OCI-LY3 (cell line): ENCODE measurements at regions not wholly inside any gene's neighbourhood (a gene's known extent, or its start where the extent isn't known, plus 50 kb on each side); places are given as distances from the start of the nearest gene placed in this dataset.

Experiments
- H2AFZ ChIP-seq: fragments of 200-600, 300-600 bp; shearing (Covaris generic); 2 replicates; pipeline ENCODE4 v1.6.0; 2014; ENCODE audit warnings: antibody characterized with exemption, low read depth, low read length
- H3K27ac ChIP-seq: fragments of 200-600, 300-600 bp; sonication (generic); 2 replicates; pipeline ENCODE4 v1.5.1; 2014; ENCODE audit warnings: mild to moderate bottlenecking, low read length, moderate library complexity, mixed read lengths
- H3K27me3 ChIP-seq: fragments of 200-600, 300-600 bp; sonication (generic); 2 replicates; pipeline ENCODE4 v1.6.1; 2014; ENCODE audit warnings: low read depth, low read length, mixed read lengths
- H3K36me3 ChIP-seq: fragments of 200-600, 300-600 bp; sonication (generic); replicated peaks from 2 replicates; pipeline ENCODE3; 2014; ENCODE audit warnings: low read depth, low read length, mixed read lengths
- H3K4me1 ChIP-seq: fragments of 300-600, 200-600 bp; sonication (generic); 2 replicates; pipeline ENCODE4 v1.6.1; 2014; ENCODE audit warnings: low read length, mixed read lengths
- H3K4me2 ChIP-seq: fragments of 200-600, 300-600 bp; sonication (generic); 2 replicates; pipeline ENCODE4 v1.6.1; 2014; ENCODE audit warnings: low read length, mixed read lengths
- H3K4me3 ChIP-seq: fragments of 300-600, 200-600 bp; sonication (generic); 2 replicates; pipeline ENCODE4 v1.5.1; 2014; ENCODE audit warnings: antibody characterized with exemption, mild to moderate bottlenecking, low read length, moderate library complexity
- H3K79me2 ChIP-seq: fragments of 300-600, 200-600 bp; shearing (Covaris generic); 2 replicates; pipeline ENCODE4 v1.6.1; 2014; ENCODE audit warnings: mild to moderate bottlenecking, low read length, mixed read lengths
- H3K9ac ChIP-seq: fragments of 300-600, 200-600 bp; shearing (Covaris generic); 2 replicates; pipeline ENCODE4 v1.6.0; 2014; ENCODE audit warnings: mild to moderate bottlenecking, low read length, moderate library complexity
- H3K9me3 ChIP-seq: fragments of 200-600, 300-600 bp; shearing (Covaris generic); 2 replicates; pipeline ENCODE4 v1.6.1; 2014; ENCODE audit warnings: low read length, mixed read lengths; ENCODE audit not compliant: insufficient read depth
- H4K20me1 ChIP-seq: fragments of 200-600, 300-600 bp; sonication (generic); 2 replicates; pipeline ENCODE4 v1.6.1; 2016; ENCODE audit warnings: low read length, mixed read lengths; ENCODE audit not compliant: insufficient read depth
- EZH2phosphoT487 ChIP-seq: fragments of 200-600 bp; shearing (Covaris generic); IDR thresholded peaks from 2 replicates; pipeline ENCODE4 v1.6.1; 2018; ENCODE audit warnings: antibody characterized with exemption, mixed run types, low read depth
- TF ChIP-seq, protein P1 (sequence below): fragments of 200-600, 300-600 bp; sonication (generic); IDR thresholded peaks from 2 replicates; pipeline ENCODE4 v1.5.1; 2014; ENCODE audit warnings: antibody characterized with exemption, low read length, low read depth

DNA sequence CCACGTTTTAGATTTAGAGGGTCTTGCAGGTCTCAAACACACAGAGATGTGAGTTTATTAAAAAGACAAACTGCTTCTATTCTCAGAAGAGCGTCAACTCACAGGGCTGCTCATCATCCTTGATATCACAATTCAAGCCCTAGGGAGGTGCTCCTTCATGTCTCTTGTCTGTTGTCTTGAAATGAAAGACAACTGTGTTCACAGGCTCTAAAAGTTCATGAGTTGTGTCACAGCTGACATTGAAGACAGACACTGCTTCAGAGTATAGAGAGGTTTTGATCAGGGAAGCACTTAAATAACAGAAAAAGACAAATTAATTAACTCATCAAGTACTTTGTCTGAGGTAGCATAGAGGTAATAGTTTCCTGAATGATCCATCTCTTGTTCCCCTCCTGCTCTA is 1917.6 kb upstream of the WWC1 start:
- Histone ChIP-seq H4K20me1 (no peaks in the 10 kb centered on the region), H3K36me3 (no peaks in the 10 kb centered on the region), H3K4me2 (no peak overlapping the region), H3K27me3 (no peaks in the 10 kb centered on the region), H3K9me3 (no peaks in the 10 kb centered on the region), H3K4me1 (no peaks in the 10 kb centered on the region), H2AFZ (no peak overlapping the region), H3K4me3 (no peak overlapping the region), H3K79me2 (no peaks in the 10 kb centered on the region), H3K27ac (no peak overlapping the region), H3K9ac (no peak overlapping the region)
- TF ChIP-seq, protein P1, sequence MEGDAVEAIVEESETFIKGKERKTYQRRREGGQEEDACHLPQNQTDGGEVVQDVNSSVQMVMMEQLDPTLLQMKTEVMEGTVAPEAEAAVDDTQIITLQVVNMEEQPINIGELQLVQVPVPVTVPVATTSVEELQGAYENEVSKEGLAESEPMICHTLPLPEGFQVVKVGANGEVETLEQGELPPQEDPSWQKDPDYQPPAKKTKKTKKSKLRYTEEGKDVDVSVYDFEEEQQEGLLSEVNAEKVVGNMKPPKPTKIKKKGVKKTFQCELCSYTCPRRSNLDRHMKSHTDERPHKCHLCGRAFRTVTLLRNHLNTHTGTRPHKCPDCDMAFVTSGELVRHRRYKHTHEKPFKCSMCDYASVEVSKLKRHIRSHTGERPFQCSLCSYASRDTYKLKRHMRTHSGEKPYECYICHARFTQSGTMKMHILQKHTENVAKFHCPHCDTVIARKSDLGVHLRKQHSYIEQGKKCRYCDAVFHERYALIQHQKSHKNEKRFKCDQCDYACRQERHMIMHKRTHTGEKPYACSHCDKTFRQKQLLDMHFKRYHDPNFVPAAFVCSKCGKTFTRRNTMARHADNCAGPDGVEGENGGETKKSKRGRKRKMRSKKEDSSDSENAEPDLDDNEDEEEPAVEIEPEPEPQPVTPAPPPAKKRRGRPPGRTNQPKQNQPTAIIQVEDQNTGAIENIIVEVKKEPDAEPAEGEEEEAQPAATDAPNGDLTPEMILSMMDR, result no peak
- no peak for TF ChIP-seq EZH2phosphoT487

DNA sequence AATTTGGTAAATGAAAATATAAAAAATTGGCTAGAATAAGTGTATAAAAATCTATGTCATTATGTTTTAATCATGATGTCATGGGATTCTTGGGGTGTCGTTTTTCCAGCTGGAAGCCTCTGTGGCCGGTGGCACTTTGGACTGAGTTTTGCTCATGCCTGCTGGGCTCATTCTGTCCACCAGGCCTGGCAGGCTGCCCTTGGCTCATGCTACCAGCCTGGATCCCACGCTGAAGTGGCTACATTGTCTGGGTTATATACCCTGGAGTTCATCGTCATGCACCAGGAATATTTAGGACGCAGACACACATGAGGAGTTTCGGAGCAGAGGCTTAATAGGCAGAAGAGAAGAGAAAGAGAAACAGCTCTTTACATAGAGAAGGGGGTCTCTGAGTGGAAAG is 1913.7 kb upstream of the WWC1 start:
- H3K36me3 ChIP-seq, result no peaks in the 10 kb centered on the region
- no peaks in the 10 kb centered on the region for H4K20me1 ChIP-seq
- H3K4me1 ChIP-seq, result no peaks in the 10 kb centered on the region
- no peak overlapping the region for H3K4me3 ChIP-seq
- no peaks in the 10 kb centered on the region for H3K79me2 ChIP-seq
- H3K9me3 ChIP-seq, result no peaks in the 10 kb centered on the region
- TF ChIP-seq EZH2phosphoT487, result no peak
- TF ChIP-seq, protein P1, result no peak
- no peak overlapping the region for H3K4me2 ChIP-seq
- no peak overlapping the region for H2AFZ ChIP-seq
- H3K27ac ChIP-seq, result no peak overlapping the region
- H3K9ac ChIP-seq, result no peak overlapping the region
- H3K27me3 ChIP-seq, result no peaks in the 10 kb centered on the region

DNA sequence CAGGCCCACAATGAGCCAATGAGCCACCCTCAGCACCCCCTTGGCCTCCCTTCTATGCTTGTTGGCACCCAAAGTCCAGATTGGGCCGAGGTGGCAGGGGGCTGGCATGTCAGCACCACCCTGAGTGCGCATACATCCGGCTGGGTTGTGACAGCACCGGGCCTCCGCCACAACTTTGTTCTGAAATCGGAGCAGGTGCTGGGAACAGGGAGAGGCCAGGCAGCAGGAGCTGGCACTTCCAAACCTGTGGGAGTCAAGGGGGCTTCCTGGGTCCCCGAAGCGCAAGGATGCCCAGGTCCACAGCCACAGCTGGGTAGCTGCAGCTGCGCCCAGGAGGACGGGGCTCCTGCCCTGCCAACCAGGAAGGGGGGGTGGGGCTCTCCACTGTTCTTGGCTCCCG is 1911.9 kb upstream of the WWC1 start:
- Histone ChIP-seq H3K36me3 (no peaks in the 10 kb centered on the region), H3K9ac (no peak overlapping the region), H2AFZ (no peak overlapping the region), H3K27me3 (no peaks in the 10 kb centered on the region), H3K27ac (no peak overlapping the region), H3K79me2 (no peaks in the 10 kb centered on the region), H3K9me3 (no peaks in the 10 kb centered on the region), H3K4me3 (no peak overlapping the region), H4K20me1 (no peaks in the 10 kb centered on the region), H3K4me2 (no peak overlapping the region), H3K4me1 (no peaks in the 10 kb centered on the region)
- TF ChIP-seq EZH2phosphoT487, result no peak
- TF ChIP-seq, protein P1, result no peak

DNA sequence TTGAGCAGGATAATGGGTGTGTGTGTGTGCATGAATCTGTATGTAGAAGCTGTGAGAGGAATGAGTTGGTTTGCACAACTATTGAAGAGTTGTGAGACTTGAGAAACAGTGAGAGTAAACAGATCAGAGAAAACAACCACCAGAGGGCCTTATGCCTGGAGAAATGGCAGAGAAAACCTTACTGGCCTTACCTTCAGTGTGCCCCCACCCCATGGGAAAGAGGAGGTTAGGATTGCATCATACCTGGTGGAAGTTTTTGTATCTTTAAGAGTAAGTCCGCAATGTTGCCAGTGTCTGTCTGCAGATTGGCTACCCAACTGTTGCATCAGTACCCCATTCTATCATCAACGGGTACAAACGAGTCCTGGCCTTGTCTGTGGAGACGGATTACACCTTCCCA is 1909.4 kb upstream of the WWC1 start:
- TF ChIP-seq, protein P1, result no peak
- no peak for TF ChIP-seq EZH2phosphoT487
- Histone ChIP-seq H3K27me3 (no peaks in the 10 kb centered on the region), H3K9ac (no peak overlapping the region), H3K36me3 (no peaks in the 10 kb centered on the region), H3K4me2 (no peak overlapping the region), H2AFZ (no peak overlapping the region), H3K4me1 (no peaks in the 10 kb centered on the region), H3K27ac (no peak overlapping the region), H3K4me3 (no peak overlapping the region), H4K20me1 (no peaks in the 10 kb centered on the region), H3K9me3 (no peaks in the 10 kb centered on the region), H3K79me2 (no peaks in the 10 kb centered on the region)
